Suppressor macrophage treated with lipopolysaccharide for 1 hour (primary cell): ENCODE measurements at regions not wholly inside any gene's neighbourhood (a gene's known extent, or its start where the extent isn't known, plus 50 kb on each side); places are given as distances from the start of the nearest gene placed in this dataset.

Experiments used
- DNase-seq, 3 donors: peaks; one replicate each; pipeline ENCODE4 v3.0.0-alpha.2; 2020 to 2022

DNA sequence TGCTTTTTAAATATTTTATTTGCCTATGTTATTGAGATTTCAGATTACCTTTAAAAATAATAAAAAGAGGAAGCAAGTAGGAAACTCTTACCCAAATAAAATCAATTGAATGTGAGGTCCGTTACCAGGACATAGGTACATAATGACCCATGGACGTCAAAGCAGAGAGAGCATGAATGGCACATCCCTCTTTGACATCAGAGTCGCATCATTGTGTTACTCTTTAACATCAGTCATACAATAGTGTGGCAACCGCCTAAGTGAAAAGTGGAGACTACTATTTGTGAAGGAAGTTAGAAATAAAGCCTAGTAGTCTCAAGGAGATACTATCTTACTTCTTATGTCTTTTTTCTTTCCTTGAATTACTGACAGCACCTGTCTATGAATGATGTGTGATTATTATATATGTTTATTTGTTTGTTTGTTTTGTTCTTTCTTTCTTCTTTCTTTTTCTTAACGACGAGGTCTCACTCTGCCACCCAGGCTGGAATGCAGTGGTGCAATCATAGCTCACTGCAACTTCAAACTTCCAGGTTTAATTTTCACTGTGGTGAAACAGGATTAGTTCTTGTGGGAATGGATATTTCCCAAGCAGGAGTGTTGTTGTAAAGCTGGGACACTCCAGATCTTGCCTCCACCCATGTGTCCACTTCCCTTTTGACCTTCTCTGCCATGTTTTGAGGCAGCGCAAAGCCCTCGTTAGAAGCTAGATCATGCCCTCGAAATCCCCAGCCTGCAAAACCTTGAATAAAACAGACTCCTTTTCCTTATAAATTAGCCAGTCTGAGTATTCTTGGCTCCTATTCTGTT, 407.2 kb upstream of the NETO1 start:
- DNase-seq, result no peak

DNA sequence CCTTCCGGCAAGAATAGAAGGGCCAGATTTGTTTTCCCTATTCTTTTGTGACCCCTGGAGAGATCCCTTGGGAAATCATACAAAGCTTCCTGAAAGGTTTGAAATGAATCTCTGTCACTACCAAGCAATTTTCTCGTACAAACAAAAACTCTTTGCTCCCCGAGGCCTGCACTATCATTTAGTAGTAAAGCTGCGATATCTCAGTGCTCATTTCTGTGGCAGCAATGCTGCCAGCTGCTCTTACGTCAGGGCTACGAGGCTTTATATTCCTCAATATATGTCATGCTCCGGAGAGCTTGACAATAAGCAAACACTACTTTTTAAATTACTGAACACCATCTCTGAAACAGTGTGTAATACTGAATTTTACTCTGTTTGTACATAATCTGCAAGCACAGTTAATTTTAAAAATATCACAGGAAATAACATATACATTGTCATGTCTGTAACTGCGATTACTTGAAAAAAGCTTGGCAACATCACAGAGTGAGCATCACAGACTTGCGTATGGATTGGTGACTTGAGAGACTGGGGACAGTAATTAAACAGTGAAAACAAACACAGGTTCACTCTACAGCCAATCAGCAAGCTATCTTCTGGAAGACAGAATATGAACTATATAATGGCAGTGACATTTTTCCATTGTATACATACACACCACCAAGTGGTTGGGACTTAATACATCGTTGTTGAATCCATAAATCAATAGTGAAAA, 403.3 kb upstream of the NETO1 start:
- no peak for DNase-seq

DNA sequence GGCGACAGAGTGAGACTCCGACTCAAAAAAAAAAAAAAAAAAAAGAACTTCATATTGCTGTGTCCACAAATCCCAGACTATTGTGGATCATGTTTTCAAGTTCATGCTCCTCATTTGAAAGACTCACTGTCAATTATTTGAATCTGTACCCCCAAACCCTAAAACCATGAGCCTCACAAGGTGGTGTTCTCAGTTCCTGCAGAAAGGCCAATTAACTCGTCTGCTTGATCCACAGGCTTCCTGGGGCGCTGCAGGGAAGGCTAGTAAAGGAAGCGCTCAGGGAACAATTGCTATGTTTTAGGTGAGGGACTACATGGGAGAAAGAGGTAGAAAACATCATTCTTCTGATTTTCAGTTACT, 396.8 kb upstream of the NETO1 start:
- DNase-seq, result no peak

DNA sequence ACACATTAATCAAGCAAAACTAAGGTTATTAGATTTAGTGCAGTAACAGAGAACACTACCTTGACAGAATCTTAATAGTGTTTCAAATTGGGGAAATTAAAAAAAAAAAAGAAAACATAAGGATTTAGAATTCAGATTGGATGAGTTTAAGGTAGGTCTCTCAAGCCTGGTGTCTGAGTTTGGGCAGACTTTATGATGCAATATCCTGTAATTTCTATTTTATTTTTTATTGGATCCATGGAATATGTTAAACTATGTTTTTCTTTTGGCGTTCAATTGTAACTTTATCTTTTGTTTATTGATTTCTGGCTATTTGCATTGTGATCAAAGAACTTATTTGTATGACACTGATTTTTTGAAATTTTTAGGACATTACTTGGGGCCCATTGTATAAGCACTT, 394.1 kb upstream of the NETO1 start:
- no peak for DNase-seq

DNA sequence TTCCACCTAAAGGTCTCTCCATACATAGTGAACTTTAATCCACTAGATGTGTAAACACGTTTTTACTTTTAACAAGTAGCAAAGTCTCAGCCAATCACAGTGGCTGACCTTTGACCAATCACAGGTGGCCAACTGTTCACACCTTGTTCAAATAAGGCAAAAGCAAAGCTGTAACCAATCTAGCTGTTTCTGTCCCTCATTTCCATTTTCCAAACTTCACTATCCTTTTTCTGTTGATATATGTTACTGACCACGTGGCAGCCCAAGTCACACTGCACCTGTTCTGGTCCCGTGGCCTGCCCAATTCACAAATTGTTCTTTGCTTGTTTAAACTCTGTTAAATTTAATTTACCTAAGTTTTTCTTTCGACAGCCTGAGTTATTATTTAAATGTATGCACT, 393.5 kb upstream of the NETO1 start:
- no peak for DNase-seq

DNA sequence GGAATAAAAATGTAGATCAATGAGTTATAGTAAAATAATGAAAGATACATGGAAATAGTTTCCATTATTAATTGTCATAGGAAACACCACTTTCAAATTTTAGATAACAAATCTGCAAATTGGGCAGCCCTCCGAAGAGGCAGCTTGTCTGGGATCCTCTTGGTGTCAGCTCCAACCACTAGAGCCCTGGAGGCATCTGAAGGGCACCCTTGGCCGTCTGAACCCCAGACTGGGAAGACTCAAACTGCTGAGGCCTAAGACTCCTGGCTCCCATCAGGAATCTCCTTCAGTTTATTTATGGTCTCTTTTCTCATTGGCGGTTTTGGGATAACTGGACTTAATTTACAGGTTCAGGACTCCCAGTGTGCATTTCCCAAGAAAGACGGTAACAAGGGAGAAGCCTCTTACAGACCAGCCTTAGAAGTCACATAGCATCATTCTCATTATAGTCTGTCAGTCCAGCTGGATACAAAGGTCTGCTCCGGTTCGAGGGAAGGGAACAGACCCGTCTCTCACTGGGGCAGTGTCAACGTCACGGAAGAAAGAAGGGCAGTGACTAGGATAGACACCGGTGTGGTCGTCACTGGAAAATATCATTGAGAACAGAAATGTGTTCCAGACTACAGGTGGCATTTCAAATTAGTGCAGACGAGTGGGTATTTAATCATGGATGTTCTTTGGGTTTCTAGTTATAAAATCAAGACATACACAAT, 390.7 kb upstream of the NETO1 start:
- no peak for DNase-seq

DNA sequence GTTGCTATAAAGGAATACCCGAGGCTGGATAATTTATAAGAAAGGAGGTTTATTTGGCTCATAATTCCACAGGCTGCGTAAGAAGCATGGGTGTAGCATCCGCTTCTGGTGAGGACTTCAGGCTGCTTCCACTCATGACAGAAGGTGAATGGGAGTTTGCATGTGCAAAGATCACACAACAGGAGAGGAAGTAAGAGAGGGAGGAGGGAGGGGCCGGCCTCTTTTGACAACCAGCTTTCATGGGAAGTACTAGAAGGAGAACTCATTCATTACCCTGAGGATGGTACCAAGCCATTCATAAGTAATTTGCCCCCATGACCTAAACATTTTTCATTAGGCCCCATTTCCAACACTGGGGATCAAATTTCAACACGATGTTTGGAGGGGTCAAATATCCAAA, 386.8 kb upstream of the NETO1 start:
- no peak for DNase-seq

DNA sequence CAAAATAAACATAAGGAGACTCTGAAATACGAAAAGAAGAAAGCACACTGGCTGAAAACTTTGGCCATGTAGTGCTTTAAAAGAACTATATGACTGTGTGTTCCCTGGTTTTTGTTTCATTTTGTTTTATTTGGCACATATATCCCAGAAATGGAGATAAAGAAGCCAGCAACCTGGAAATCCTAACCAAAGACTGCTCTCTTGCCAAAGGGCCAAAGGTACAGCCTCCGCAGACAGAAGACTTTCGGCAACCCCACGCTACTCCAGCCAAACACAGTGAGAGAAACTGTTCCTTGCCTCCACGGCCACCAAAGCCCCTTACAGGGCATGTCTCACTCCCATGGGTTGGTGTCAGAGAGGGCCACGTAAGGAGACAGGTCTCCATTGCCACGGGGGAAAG, 381.2 kb upstream of the NETO1 start:
- DNase-seq, result no peak

DNA sequence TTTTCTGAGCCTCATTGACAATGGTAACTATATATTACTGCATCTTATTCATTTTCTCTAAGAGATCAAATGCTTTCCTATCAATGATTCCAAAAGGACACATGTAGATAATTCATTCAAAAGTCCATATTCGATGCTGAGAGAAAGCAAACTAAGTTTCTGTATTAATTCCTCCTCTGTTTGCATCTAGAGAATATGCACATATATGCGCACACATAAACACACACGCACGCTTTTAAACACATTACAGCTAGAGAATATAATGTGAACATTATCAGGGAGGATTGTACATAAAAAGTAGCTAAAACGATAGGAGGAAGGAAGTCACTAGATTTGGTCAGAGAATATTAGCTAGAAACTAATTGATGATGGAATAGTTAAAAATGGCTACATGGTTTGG, 379.0 kb upstream of the NETO1 start:
- no peak for DNase-seq

DNA sequence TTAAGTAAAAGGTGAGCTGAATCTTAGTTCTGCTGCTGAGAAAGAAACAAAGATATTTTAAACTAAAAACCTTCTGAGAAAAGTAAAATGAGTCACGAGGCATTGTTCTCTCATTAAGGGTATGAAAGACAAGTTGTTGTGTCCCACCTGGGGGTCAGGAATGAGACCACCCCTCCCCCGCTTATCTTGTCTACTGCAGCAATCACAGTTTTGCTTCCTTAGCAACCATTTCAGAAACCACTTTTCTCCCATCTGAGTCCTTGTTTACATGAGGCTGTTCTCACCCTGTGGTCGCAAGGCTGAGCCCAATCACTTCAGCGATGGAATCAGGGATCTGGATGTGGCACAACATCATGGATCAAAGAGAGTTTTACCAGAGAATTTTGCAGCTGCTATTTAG, 377.6 kb upstream of the NETO1 start:
- no peak for DNase-seq

DNA sequence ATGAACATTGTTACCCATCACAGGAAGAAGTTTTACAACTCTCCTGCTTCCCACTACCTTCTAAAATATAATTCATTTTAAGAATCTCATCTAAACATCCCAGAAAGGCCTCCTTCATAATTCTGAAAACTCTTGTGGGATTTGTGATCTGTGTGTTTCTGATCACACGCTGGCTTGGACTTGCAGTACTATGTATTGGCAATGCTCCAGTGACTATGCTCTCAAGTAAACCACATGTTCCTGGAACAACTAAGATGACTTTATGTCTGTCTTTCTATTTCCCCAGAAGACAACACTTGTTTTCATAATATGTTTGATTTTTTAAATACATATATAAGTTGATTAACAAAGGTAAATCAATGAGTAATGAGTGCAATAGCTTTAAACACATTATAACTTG, 376.6 kb upstream of the NETO1 start:
- no peak for DNase-seq

DNA sequence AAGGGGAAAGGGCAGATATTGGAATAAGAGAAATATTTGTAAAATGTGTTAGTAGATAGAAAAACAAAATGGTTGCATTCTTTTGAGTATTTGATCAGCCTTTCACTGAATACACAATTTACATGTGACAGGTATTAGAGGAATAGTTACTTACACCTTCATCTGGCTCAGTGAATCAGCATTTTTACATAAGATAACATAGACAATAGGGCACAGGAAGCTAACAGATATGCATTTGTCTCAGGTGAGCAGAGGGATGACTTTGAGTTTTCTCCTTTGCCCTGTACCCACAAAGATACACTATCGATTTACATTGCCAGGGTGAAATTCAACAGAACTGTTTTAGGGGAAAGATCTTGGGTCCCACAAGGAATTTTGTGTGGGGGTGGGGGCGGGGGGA, 373.1 kb upstream of the NETO1 start:
- no peak for DNase-seq

DNA sequence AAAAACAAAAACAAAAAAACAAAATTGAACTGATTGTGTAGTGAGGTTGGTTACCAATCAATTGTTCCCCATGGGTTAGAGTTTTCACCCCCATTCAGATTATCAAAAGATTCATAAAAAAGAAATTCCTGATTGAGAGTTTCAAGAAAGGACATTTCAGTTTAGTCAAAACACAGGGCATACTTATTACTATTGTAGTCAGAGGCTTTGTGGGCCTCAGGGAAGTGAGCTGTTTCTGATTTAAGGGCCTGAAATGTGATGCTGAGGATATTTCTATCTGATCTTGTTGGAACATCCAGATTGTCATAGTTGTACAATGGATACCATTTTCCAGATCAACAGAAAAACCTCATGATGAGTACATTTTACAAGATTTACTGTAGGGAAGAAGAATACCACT, 368.1 kb upstream of the NETO1 start:
- no peak for DNase-seq

DNA sequence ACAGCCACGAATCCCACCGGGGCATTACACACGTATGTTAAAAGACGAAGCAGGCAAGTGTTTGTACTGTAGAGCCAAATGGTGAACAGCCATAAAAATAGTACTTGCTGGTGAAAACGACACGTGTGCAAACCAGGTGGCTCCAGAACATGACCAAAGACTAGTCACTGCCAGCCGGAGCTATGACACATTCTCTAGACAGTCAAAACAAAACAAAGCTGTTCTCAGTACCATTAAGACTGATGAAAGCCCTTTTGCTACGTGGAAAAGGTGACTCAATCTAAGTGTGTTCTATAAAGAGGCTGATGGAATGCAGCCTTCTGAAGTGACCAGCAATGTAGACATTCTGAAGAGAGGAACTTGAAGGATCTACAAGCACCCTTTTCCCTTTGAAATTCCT, 367.7 kb upstream of the NETO1 start:
- DNase-seq, result no peak

DNA sequence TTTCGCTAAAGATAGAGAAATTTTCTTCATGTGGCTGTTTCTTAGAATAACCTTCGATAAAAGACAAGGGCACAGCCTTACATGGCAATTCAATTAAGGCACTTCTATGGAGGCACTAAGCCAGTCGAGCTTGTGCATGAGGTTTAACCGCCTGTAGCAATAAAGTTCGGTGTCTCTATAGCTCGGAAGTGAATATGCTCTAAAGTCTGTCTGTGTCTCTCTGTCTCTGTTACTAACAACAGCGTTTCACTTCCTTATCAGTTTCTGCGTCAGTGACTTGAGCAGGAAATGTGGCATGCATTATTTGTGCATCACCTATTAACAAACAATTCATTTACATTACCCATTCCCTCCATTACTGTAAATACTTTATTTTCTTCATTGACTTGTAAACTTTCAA, 365.1 kb upstream of the NETO1 start:
- no peak for DNase-seq

DNA sequence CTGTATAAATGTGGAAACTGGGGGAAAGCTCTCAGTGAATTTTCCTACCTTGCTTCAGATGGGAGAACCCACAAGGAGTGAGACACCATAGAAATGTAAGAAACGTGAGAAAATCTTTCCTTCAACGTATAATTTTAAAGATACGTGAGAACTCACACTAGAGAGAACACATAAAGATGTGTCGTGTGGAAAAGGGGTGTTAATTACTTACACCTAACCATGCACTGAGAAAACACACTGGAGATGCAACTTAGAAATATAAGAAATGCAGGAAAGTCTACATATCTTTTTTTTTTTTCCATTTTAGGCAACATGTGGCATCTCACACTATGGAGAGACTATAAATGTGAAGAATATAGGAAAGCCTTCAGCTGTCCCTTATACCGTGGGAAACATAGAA, 352.9 kb upstream of the NETO1 start:
- no peak for DNase-seq

DNA sequence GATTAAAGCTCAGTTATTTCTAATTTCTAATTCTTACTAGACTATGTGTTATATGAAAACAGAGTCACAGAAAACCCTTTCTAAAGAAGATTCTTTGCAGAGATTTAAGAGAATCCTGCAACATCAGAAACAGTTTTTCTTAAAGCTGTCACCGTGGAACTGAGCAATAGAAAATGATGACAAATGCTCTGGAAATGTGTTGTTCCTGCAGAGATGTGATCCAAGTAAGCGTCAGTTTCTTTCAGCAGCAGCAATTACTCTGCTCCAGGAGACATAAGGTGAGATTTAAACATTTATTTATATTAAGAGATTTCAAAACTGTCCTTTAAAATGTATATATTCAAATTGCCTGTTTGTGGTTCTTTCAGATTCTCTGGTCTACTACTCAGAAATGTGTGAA, 350.5 kb upstream of the NETO1 start:
- DNase-seq, result no peak

DNA sequence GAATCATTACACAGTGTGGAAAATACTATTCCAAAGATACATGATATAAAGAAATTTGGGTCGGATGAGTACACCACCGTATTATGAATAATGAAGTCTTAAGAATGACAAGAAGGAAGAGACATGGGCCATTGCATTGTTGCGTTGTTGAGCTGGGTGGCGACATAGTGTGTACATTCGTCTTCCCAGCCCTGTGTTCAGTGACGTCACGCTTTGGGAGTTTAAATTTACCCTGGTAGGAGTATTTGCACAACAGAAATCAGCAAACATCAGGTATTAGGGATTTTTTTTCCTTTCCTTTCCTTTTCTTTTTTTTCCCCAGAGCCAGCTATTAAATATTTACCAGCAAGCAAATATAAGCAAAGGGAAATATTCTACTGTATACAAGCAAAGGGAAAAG, 347.2 kb upstream of the NETO1 start:
- no peak for DNase-seq

DNA sequence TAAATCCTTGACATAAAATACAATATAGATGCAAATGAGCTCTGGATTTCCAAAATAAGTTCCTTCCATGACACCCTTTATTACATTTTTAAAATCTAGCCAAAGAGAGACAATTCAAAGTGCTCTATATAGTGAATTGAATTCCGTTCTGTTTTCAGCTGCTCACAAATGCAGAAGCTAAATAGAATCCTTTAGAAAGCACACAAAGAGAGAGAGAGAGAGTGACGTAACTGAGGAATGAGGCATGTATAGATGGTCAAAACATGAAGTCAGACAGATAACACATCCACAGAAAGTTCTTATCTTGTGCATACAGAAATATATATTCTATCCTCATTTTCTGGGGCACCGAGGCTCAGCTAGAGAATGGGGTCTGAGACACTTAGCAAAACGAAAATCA, 344.7 kb upstream of the NETO1 start:
- DNase-seq, result no peak

DNA sequence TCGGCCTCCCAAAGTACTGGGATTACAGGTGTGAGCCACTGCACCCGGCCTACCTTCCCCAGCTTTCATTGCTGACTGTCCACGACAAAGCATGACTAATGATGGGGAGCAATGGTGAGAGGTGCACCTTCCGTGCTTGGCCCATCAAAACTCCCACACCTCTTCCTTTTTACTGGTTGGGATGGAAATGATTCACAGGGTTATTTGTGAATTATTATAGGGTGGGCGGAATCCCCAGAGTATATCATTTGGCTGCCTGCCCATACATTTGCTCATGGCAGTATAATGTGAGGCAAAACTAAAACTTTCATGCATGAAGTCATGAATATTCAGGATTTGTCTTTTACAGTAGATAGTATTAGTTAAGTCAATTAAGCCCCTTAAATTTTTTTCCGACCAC, 334.2 kb upstream of the NETO1 start:
- no peak for DNase-seq

DNA sequence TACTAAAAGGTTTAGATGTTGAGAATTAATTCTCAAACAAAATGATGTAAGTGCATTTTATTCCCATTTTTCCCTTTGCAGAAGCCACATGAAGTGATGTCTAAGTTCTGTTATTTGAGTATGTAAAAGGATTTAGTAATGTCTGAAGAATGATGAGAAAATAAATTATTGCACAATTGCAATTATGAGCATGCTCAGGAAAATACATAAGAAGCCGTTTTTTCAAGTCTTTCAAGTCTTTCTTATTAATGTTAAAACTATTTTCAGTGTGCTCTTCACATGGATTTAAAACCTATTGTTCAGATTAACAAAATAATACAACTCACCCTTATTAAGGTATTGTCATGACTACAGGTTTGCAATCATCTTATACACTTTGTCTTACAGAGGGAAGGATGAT, 331.4 kb upstream of the NETO1 start:
- no peak for DNase-seq

DNA sequence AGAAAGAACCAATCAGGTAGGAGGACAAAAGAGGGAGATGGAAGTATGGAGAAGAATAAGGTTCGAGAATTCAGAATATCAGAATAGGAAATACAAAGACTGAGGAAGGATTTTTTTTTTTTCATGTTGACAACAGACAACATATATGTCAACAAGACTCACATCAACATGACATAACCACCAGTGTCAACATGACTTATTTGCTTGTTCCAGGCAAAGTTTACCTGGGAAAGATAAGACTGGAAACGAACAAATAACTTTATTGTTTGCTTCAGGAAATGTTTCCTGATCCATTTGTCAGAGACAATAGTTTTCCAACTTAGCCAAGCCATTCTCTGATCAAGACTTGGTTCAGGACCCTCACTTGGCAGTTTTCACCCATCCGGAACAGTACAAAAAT, 321.9 kb upstream of the NETO1 start:
- DNase-seq, result no peak

DNA sequence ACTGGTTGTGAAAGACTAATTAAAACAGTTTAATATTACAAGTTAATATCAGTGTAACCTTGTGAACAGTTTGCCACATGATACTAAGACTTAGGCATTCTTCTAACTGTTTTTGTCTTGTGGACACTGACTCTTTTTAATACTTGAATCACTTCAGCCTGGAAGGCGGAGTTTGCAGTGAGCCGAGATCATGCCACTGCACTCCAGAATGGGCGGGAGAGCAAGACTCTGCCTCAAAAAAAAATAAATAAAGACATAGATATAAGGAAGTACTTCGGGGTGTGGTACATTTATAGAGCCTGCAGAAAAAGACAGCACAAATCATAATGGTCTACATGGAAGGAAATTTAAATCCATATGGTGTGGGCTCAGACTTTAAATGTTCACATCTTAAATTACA, 300.4 kb upstream of the NETO1 start:
- DNase-seq, result no peak

DNA sequence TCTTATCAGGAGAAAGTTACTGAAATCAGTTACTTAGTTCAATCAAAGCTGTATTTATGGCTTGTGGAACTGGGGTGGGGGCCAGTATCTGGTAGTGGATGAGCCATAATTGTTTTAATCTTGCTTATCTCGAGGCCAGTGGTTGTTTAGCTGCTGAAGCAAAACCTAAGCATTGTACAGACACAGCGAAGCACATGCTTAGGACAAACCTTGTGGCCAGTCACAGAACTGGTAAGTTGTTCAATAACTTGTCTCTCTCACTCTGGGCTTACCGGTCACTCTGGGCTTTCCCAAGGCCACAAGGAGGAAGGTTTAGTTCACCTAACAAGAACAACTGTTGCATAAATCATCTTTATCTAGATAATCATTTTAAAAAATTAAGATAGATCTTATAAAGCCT, 296.6 kb upstream of the NETO1 start:
- DNase-seq, result no peak
